ENCODE measurements at regions not wholly inside any gene's neighbourhood (a gene's known extent, or its start where the extent isn't known, plus 50 kb on each side); places are given as distances from the start of the nearest gene placed in this dataset.

DNA sequence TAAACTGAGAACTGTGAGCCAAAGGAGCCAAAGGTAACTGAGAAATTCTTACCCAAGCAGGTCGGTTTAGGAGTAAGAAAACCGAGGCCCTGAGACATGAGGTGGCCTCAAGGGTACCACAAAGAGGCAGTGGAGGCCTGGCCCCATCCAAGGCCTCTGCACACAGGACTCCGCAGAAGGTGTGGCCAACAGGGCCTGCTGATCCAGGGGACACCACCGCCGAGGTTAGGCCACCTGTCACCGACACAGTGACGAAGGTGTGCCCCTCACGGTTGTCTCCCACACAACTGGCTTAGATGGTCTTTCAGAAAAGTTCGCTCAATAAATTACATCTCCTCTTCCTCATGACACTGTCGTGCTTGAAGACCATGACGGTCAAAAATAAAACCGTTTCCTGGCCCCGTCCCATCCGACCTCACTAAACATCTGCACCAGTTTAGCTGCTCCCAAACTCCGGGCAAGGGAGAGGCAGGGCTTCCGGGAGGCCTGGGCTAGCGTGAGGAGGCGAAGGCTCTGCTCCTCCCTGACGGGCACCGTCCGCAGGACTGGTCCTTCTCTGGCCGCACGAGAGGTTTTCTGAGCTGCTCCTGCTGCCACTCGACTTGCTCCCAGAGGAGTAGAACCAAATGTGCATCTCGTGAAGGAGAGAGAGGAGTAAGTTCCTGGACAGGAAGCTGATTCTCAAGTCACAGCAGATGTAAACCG lies 442.0 kb downstream of the EIPR1 start:
- Histone ChIP-seq H3K9me3 (no peaks in the 10 kb centered on the region), H3K4me1 (replicated peaks) (no peaks in the 10 kb centered on the region), H3K4me3 (no peak overlapping the region), H3K36me3 (no peaks in the 10 kb centered on the region), H3K27me3 (replicated peaks; ENCODE audit: insufficient read depth) (no peaks in the 10 kb centered on the region), H3K27ac (no peak overlapping the region)
- TF ChIP-seq POLR2A (IDR thresholded peaks at IDR 0.05) (no peak), POLR2AphosphoS5 (IDR thresholded peaks at IDR 0.05) (no peak), CTCF (IDR thresholded peaks at IDR 0.05) (no peak)
- WGBS = 92% methylated on average over 26 of the region's 26 CpGs
- no peak for DNase-seq (ENCODE audit: low spot score)
- intact Hi-C loops (cut with DNase I) = no loop called here

DNA sequence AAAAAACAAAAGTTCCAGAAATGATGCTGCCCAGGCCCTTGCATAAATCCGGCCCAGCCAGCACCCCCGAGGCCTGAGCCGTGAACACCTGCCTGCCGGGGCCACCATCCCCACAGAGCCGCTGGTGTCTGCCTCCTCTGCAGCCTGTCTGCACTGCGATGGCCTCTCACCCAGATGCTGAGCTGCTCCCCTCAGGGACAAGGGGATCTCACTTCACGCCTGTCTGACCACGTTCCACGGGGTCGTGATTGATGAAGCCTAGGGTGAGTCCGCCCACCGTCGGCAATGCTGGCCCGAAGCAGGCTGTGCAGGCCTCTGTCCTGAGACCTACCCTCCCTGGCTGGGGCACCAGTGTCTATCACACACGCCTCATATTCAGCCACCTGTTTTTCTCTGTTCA lies 444.2 kb downstream of the EIPR1 start:
- intact Hi-C loops (cut with DNase I) = no loop called here
- no peaks in the 10 kb centered on the region for H3K4me1 ChIP-seq (replicated peaks)
- no peak overlapping the region for H3K27ac ChIP-seq
- 73% methylated on average over 15 of the region's 15 CpGs for WGBS
- H3K36me3 ChIP-seq = no peaks in the 10 kb centered on the region
- no peaks in the 10 kb centered on the region for H3K9me3 ChIP-seq
- DNase-seq (ENCODE audit: low spot score) = no peak
- no peak for TF ChIP-seq POLR2AphosphoS5 (IDR thresholded peaks at IDR 0.05)
- TF ChIP-seq POLR2A (IDR thresholded peaks at IDR 0.05) = no peak
- no peak for TF ChIP-seq CTCF (IDR thresholded peaks at IDR 0.05)
- no peak overlapping the region for H3K4me3 ChIP-seq
- H3K27me3 ChIP-seq (replicated peaks; ENCODE audit: insufficient read depth) = no peaks in the 10 kb centered on the region

DNA sequence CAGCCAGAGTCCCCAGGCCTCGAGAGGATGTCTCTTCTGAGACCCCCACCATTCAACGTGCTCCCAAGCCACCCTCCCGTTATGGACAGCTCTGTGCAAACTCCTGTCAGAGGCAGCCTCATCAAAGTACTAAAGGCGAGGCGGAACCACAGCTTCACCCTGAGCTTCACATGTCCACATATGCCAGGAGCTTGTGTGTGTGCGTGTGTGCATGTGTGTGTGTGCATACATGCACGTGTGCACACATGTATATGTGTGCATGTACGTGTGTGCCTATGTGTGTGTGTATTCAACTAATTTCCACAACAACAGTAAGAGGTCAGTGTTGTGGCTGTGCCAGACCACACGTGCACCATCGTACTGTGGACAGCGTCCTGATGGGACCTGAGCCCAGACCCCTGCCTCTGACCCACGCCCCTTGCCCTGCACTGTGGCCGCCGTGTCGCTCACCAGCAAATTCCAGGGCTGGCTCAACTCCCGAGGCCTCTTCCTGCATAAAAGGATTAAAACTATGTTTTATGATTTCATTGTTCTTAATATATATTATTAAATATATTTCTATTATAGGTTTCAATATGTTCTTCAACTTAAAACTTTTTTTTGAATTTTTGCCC lies 444.8 kb downstream of the EIPR1 start:
- no peak overlapping the region for H3K4me3 ChIP-seq
- no peak for DNase-seq (ENCODE audit: low spot score)
- no peaks in the 10 kb centered on the region for H3K27me3 ChIP-seq (replicated peaks; ENCODE audit: insufficient read depth)
- intact Hi-C loops (cut with DNase I) = no loop called here
- no peaks in the 10 kb centered on the region for H3K9me3 ChIP-seq
- no peak for TF ChIP-seq CTCF (IDR thresholded peaks at IDR 0.05)
- TF ChIP-seq POLR2AphosphoS5 (IDR thresholded peaks at IDR 0.05) = no peak
- no peak for TF ChIP-seq POLR2A (IDR thresholded peaks at IDR 0.05)
- no peaks in the 10 kb centered on the region for H3K36me3 ChIP-seq
- no peak overlapping the region for H3K27ac ChIP-seq
- no peaks in the 10 kb centered on the region for H3K4me1 ChIP-seq (replicated peaks)
- 82% methylated on average over 16 of the region's 16 CpGs for WGBS

GRCh38 chr2:2932189-2932588 lies 445.4 kb downstream of the EIPR1 start:
- intact Hi-C loops (cut with DNase I) = no loop called here
- WGBS = 77% methylated on average over 15 of the region's 15 CpGs
- Histone ChIP-seq H3K9me3 (no peaks in the 10 kb centered on the region), H3K27ac (no peak overlapping the region), H3K4me3 (no peak overlapping the region), H3K4me1 (replicated peaks) (no peaks in the 10 kb centered on the region), H3K36me3 (no peaks in the 10 kb centered on the region), H3K27me3 (replicated peaks; ENCODE audit: insufficient read depth) (no peaks in the 10 kb centered on the region)
- TF ChIP-seq CTCF (IDR thresholded peaks at IDR 0.05) (no peak), POLR2AphosphoS5 (IDR thresholded peaks at IDR 0.05) (no peak), POLR2A (IDR thresholded peaks at IDR 0.05) (no peak)
- DNase-seq (ENCODE audit: low spot score) = no peak
